ENCODE measurements at regions not wholly inside any gene's neighbourhood (a gene's known extent, or its start where the extent isn't known, plus 50 kb on each side); places are given as distances from the start of the nearest gene placed in this dataset.

- POLR2A ChIA-PET, result no interaction called here
- CTCF ChIA-PET, result no interaction called here
- H3K9me3 ChIP-seq (ENCODE audit: control insufficient read depth, insufficient read depth, low read depth, low read length), result no peaks in the 10 kb centered on the region
- H3K36me3 ChIP-seq (ENCODE audit: control insufficient read depth in 2 of 2, insufficient read depth in 1 of 2, low read length in 2 of 2), result no peaks in the 10 kb centered on the region
- H3K4me1 ChIP-seq (ENCODE audit: control insufficient read depth, insufficient read depth, low read length), result no peaks in the 10 kb centered on the region
- no peak overlapping the region for H3K27ac ChIP-seq (ENCODE audit: extremely low read depth, low read depth, low read length)
- no peak overlapping the region for H3K4me3 ChIP-seq (ENCODE audit: low read depth, low read length)
- TF ChIP-seq ZNF571 (tag by site-specific recombination; IDR thresholded peaks at IDR 0.05), result no peak
- no peak for TF ChIP-seq TRIM28 (IDR thresholded peaks at IDR 0.05; ENCODE audit: borderline replicate concordance, low read length)
Observed at GRCh38 chr13:103515410-103515809, 449.2 kb upstream of the SLC10A2 start.

DNA sequence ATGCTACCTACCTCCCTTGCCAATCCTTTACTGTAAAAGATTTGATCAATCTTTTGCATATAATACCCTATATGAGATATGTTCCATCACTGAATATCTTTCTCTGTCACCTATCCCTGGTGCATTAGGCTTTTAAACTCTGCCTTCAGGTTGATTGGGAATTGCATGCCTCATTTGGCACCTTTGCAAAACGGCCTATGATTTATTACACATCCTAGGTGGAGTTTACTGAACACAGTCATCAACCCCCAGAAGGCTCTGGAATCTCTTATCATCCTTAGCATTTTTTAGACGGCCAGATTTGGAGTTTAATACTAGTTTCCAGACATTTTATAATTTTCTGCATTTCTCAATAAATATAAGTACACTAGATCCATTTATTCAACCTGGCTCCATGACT is 448.4 kb upstream of the SLC10A2 start:
- ChIA-PET POLR2A (no interaction called here), CTCF (no interaction called here)

GRCh38 chr13:103514188-103514587 is 448.0 kb upstream of the SLC10A2 start:
- H3K4me3 ChIP-seq (ENCODE audit: low read depth, low read length), result no peak overlapping the region
- ChIA-PET POLR2A (no interaction called here), CTCF (no interaction called here)
- no peak overlapping the region for H3K27ac ChIP-seq (ENCODE audit: extremely low read depth, low read depth, low read length)
- H3K4me1 ChIP-seq (ENCODE audit: control insufficient read depth, insufficient read depth, low read length), result no peaks in the 10 kb centered on the region
- no peaks in the 10 kb centered on the region for H3K36me3 ChIP-seq (ENCODE audit: control insufficient read depth in 2 of 2, insufficient read depth in 1 of 2, low read length in 2 of 2)
- no peaks in the 10 kb centered on the region for H3K9me3 ChIP-seq (ENCODE audit: control insufficient read depth, insufficient read depth, low read depth, low read length)
- no peak for TF ChIP-seq ZNF292 (tag by site-specific recombination; IDR thresholded peaks at IDR 0.05; ENCODE audit: borderline replicate concordance, low read depth)
- TF ChIP-seq BCL6B (tag by site-specific recombination; IDR thresholded peaks at IDR 0.05), result no peak
- TF ChIP-seq ZNF16 (tag by site-specific recombination; IDR thresholded peaks at IDR 0.05; ENCODE audit: low read depth), result no peak
- no peak for TF ChIP-seq KLF1 (tag by site-specific recombination; IDR thresholded peaks at IDR 0.05)
- TF ChIP-seq ZNF37A (tag by site-specific recombination; IDR thresholded peaks at IDR 0.05), result no peak
- no peak for TF ChIP-seq ZNF660 (tag by site-specific recombination; IDR thresholded peaks at IDR 0.05)
- TF ChIP-seq, protein P1, sequence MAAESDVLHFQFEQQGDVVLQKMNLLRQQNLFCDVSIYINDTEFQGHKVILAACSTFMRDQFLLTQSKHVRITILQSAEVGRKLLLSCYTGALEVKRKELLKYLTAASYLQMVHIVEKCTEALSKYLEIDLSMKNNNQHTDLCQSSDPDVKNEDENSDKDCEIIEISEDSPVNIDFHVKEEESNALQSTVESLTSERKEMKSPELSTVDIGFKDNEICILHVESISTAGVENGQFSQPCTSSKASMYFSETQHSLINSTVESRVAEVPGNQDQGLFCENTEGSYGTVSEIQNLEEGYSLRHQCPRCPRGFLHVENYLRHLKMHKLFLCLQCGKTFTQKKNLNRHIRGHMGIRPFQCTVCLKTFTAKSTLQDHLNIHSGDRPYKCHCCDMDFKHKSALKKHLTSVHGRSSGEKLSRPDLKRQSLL (tag by site-specific recombination; IDR thresholded peaks at IDR 0.05), result no peak
- TF ChIP-seq ZBTB1 (tag by site-specific recombination; IDR thresholded peaks at IDR 0.05), result no peak
- TF ChIP-seq HOXD13 (CRISPR knock-in tag; IDR thresholded peaks at IDR 0.05; ENCODE audit: borderline replicate concordance), result no peak
- TF ChIP-seq ZSCAN5A (tag by site-specific recombination; IDR thresholded peaks at IDR 0.05), result no peak
- TF ChIP-seq ZSCAN16 (tag by site-specific recombination; IDR thresholded peaks at IDR 0.05), result no peak

More for the DNA sequence above, 448.4 kb upstream of the SLC10A2 start:
- no peaks in the 10 kb centered on the region for H3K4me1 ChIP-seq (ENCODE audit: control insufficient read depth, insufficient read depth, low read length)
- H3K9me3 ChIP-seq (ENCODE audit: control insufficient read depth, insufficient read depth, low read depth, low read length), result no peaks in the 10 kb centered on the region
- H3K4me3 ChIP-seq (ENCODE audit: low read depth, low read length), result no peak overlapping the region
- H3K36me3 ChIP-seq (ENCODE audit: control insufficient read depth in 2 of 2, insufficient read depth in 1 of 2, low read length in 2 of 2), result no peaks in the 10 kb centered on the region
- no peak for TF ChIP-seq ZNF792 (tag by site-specific recombination; IDR thresholded peaks at IDR 0.05)
- no peak for TF ChIP-seq ZNF292 (tag by site-specific recombination; IDR thresholded peaks at IDR 0.05; ENCODE audit: borderline replicate concordance, low read depth)
- TF ChIP-seq ZNF404 (tag by site-specific recombination; IDR thresholded peaks at IDR 0.05), result no peak
- TF ChIP-seq ZBTB48 (tag by site-specific recombination; IDR thresholded peaks at IDR 0.05), result no peak
- TF ChIP-seq ZNF747 (tag by site-specific recombination; IDR thresholded peaks at IDR 0.05), result no peak
- TF ChIP-seq, protein P2, sequence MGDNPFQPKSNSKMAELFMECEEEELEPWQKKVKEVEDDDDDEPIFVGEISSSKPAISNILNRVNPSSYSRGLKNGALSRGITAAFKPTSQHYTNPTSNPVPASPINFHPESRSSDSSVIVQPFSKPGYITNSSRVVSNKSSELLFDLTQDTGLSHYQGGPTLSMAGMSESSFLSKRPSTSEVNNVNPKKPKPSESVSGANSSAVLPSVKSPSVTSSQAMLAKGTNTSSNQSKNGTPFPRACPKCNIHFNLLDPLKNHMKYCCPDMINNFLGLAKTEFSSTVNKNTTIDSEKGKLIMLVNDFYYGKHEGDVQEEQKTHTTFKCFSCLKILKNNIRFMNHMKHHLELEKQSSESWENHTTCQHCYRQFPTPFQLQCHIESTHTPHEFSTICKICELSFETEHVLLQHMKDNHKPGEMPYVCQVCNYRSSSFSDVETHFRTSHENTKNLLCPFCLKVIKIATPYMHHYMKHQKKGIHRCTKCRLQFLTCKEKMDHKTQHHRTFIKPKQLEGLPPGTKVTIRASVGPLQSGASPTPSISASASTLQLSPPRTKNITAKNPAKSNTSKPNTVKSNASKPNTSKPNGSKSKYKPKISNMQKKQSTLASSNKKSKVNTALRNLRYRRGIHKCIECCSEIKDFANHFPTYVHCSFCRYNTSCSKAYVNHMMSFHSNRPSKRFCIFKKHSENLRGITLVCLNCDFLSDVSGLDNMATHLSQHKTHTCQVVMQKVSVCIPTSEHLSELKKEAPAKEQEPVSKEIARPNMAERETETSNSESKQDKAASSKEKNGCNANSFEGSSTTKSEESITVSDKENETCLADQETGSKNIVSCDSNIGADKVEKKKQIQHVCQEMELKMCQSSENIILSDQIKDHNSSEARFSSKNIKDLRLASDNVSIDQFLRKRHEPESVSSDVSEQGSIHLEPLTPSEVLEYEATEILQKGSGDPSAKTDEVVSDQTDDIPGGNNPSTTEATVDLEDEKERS (tag by site-specific recombination; IDR thresholded peaks at IDR 0.05), result no peak
- no peak for TF ChIP-seq ZNF140 (tag by site-specific recombination; IDR thresholded peaks at IDR 0.05)
- no peak for TF ChIP-seq ZIC2 (tag by site-specific recombination; IDR thresholded peaks at IDR 0.05)
- no peak for TF ChIP-seq SCRT1 (tag by site-specific recombination; IDR thresholded peaks at IDR 0.05; ENCODE audit: borderline replicate concordance)
- no peak for TF ChIP-seq ZNF223 (tag by site-specific recombination; IDR thresholded peaks at IDR 0.05)
- no peak for TF ChIP-seq ZNF560 (tag by site-specific recombination; IDR thresholded peaks at IDR 0.05; ENCODE audit: borderline replicate concordance)
- no peak for TF ChIP-seq PATZ1 (tag by site-specific recombination; IDR thresholded peaks at IDR 0.05)
- TF ChIP-seq ZNF202 (tag by site-specific recombination; IDR thresholded peaks at IDR 0.05; ENCODE audit: borderline replicate concordance), result no peak
- no peak for TF ChIP-seq KLF8 (tag by site-specific recombination; IDR thresholded peaks at IDR 0.05)
- no peak for TF ChIP-seq ZNF76 (tag by site-specific recombination; IDR thresholded peaks at IDR 0.05; ENCODE audit: borderline replicate concordance, low read depth)
- H3K27ac ChIP-seq (ENCODE audit: extremely low read depth, low read depth, low read length), result no peak overlapping the region
